Large intestine (tissue), 3 donors: ENCODE measurements at regions not wholly inside any gene's neighbourhood (a gene's known extent, or its start where the extent isn't known, plus 50 kb on each side); places are given as distances from the start of the nearest gene placed in this dataset.
A peak's percentile ranks its signal among the peaks of the same experiment; 100 is the strongest.

Source experiments
- DNase-seq, 2 donors: peaks; one replicate each; pipeline versions ENCODE4 v3.0.0 to v3.0.0-alpha.2; 2013
- H3K27ac ChIP-seq: one replicate; pipeline ENCODE4 v1.5.1; 2013; ENCODE audit warnings: low read length
- H3K27me3 ChIP-seq: 2 replicates; pipeline ENCODE4 v1.6.1; 2013; ENCODE audit warnings: low read length; ENCODE audit not compliant: control insufficient read depth, insufficient read depth
- H3K36me3 ChIP-seq: 2 replicates; pipeline ENCODE4 v1.6.1; 2013; ENCODE audit warnings: low read length; ENCODE audit not compliant: control insufficient read depth, insufficient read depth
- H3K4me1 ChIP-seq: one replicate; pipeline ENCODE4 v1.6.1; 2013; ENCODE audit warnings: low read length; ENCODE audit not compliant: control insufficient read depth, insufficient read depth
- H3K4me3 ChIP-seq: one replicate; pipeline ENCODE4 v1.5.1; 2013; ENCODE audit warnings: low read length
- H3K9me3 ChIP-seq: one replicate; pipeline ENCODE4 v1.6.1; 2013; ENCODE audit warnings: mild to moderate bottlenecking, low read depth, low read length, moderate library complexity; ENCODE audit not compliant: control insufficient read depth
- WGBS: methylation state at CpG from one replicate; pipeline ENCODE4 v1.1.5; 2013; ENCODE audit warnings: low lambda C conversion rate; ENCODE audit not compliant: insufficient coverage; 5-methylcytosine and 5-hydroxymethylcytosine counted together

DNA sequence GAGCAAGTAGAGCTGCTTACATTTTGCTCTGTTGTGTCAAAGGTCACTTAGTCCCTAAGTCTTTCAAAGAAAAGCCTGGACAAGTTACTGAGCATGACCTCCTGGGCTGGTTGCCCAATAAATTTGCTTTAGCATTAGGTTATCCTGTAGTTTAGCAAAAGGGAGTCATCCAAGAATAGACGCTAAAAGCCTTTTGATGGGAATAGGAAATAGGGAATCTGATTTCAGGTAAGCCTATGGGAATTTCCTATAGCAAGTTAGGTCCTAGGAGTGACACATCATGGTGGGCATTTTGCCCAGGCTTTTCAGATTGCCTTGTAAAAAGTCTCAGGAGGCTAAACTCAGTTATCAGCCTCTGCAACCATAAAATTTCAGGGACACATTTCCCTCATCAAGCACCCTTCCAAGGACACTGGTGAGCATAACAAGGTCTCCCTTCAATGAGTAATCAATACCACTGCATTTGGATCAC lies 67.6 kb upstream of the RANBP3L start:
- no CpG with 5 or more reads among the region's 1 CpG for WGBS
- no peaks in the 10 kb centered on the region for H3K9me3 ChIP-seq
- no peaks in the 10 kb centered on the region for H3K4me1 ChIP-seq
- no peaks in the 10 kb centered on the region for H3K36me3 ChIP-seq
- no peak overlapping the region for H3K4me3 ChIP-seq
- DNase-seq = no peak
- no peaks in the 10 kb centered on the region for H3K27me3 ChIP-seq
- H3K27ac ChIP-seq = no peak overlapping the region

DNA sequence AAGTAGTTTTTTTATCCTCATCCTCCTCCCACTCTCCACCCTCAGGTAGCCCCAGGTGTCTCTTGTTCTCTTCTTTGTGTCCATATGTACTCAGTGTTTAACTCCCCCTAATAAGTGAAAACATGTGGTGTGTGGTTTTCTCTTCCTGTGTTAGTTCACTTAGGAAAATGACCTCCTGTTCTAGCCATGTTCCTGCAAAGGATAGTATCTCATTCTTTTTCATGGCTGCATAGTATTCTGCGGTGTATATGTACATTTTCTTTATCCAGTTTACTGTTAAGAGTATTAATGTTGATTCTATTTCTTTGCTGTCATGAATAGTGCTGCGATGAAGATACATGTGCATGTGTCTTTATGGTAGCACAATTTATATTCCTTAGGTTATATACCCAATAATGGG lies 68.4 kb upstream of the RANBP3L start:
- DNase-seq = no peak
- Histone ChIP-seq H3K27me3 (no peaks in the 10 kb centered on the region), H3K4me3 (no peak overlapping the region), H3K36me3 (no peaks in the 10 kb centered on the region), H3K27ac (no peak overlapping the region), H3K4me1 (no peaks in the 10 kb centered on the region), H3K9me3 (no peaks in the 10 kb centered on the region)
- WGBS = 100% methylated on average over 1 of the region's 2 CpGs

DNA sequence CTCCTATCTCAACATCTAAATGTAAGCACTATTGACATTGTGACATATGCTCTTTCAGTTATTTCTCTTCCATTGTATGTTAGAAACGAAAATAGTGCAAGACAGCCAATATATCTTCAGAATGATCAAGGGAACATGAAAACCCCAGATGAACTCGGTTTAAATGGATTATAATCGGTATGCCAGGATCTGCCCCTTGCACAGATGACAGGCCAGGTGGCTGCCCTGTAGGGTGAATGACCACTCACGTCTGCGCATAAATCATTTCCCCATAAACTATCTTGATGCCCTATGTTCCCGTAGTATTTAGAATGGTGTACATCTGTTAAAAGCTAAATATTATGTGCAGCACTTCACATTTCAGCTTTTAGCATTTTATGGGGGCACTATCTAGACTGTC lies 69.7 kb upstream of the RANBP3L start:
- Histone ChIP-seq H3K36me3 (no peaks in the 10 kb centered on the region), H3K27me3 (no peaks in the 10 kb centered on the region), H3K4me1 (no peaks in the 10 kb centered on the region), H3K4me3 (no peak overlapping the region), H3K27ac (no peak overlapping the region), H3K9me3 (no peaks in the 10 kb centered on the region)
- DNase-seq = no peak
- WGBS = 67% methylated on average over 1 of the region's 6 CpGs

DNA sequence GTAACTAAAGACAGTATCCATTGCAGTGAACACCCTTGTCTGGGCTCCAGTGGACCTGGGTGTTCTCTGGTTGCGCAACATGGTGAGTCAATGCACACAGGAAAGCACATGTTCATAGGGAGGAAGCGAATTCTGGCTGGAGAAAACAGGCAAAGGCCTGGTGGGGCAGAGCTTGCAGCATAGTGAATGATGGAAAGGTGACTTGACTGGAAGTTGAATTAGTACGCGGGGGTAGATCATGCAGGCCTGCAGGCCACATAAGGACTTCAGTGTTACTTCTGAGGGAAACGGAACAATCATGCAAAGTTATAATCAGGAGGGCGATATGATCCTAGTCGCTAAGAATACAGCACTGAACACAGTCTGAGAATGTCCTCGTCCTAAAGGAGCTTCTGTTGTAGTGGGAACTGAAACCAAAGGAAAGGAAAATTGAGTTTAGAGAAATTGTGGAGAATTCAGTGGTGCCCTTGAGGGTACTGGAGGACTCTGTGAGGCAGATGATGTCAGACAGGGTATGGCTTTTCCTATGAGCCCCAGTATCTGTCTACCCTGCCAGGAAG lies 71.9 kb upstream of the RANBP3L start:
- no peak overlapping the region for H3K4me3 ChIP-seq
- peak; percentile 35 to 41 for DNase-seq
- no peak overlapping the region for H3K27ac ChIP-seq
- H3K9me3 ChIP-seq = no peaks in the 10 kb centered on the region
- no peaks in the 10 kb centered on the region for H3K4me1 ChIP-seq
- no peaks in the 10 kb centered on the region for H3K27me3 ChIP-seq
- H3K36me3 ChIP-seq = no peaks in the 10 kb centered on the region
- 85% methylated on average over 4 of the region's 8 CpGs for WGBS

DNA sequence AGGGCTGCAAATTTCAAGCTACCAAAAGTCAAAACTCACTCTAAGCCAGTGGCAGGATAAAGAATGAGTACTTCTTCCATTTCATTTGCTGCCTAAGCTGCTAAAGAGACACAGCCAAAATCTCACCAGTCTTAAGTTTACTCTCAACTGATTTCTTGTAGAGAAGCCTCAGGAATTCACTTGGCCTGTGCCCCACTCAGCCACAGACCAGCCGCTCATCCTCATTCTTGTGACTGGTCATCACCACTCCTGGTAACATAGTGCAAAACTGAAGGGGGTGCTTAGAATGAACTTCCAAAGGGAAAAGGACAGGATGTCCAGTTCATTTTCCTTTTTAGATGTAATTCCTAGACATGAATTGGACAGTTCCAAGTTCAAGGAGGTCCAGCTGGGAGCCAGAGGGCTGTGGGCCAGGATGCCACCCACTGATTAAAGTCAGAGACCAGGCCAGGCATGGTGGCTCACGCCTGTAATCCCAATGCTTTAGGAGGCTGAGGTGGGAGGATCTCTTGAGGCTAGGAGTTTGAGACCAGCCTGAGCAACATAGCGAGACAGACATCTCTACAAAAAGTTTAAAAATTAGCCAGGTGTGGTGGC lies 72.7 kb upstream of the RANBP3L start:
- no CpG with 5 or more reads among the region's 3 CpGs for WGBS
- no peak overlapping the region for H3K4me3 ChIP-seq
- no peaks in the 10 kb centered on the region for H3K36me3 ChIP-seq
- H3K4me1 ChIP-seq = no peaks in the 10 kb centered on the region
- H3K27me3 ChIP-seq = peaks cover 3% of the 10 kb centered on the region
- no peak overlapping the region for H3K27ac ChIP-seq
- H3K9me3 ChIP-seq = no peaks in the 10 kb centered on the region
- DNase-seq = no peak

DNA sequence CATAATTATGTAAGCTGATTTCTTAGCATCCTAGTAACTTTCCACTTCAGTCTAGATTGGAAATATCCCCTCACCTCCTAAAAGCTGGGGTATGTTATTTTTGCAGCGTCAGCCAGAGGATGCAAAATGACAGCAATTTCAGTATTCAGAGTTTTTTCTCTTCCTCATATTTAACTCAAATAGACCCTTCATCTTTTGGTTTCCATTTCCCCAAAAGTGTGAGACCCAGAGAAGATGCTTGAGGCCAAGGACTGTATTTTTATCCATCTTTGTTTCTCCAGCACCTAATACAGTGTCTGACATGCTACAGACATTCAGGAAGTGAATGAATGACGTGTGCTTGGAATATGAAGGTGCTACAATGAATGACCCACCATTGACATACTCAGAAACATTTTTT lies 75.5 kb upstream of the RANBP3L start:
- Histone ChIP-seq H3K27me3 (peaks cover 6% of the 10 kb centered on the region), H3K9me3 (no peaks in the 10 kb centered on the region), H3K27ac (no peak overlapping the region), H3K4me3 (no peak overlapping the region), H3K36me3 (no peaks in the 10 kb centered on the region), H3K4me1 (no peaks in the 10 kb centered on the region)
- DNase-seq = no peak
- WGBS = no CpG with 5 or more reads among the region's 2 CpGs

DNA sequence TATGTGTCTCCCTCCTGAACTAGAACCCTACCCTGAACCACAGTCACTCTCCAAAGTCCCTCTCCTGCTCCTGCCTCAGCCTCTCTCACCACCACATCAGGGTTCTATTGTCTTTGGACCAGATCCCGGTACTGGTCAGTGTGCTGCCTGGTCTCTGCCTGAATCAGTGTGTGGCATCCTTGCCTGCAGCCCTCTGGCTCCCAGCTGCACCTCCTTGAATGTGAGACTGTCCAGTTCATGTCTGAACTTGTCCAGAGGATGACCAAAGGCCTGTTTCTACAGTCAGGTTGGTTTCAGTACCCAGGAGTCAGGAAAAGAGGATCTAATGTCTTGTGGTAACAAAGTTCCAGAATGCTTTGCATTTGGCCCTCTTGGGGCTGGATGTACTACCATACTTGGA lies 76.8 kb upstream of the RANBP3L start:
- no peaks in the 10 kb centered on the region for H3K4me1 ChIP-seq
- peaks cover 6% of the 10 kb centered on the region for H3K27me3 ChIP-seq
- H3K36me3 ChIP-seq = no peaks in the 10 kb centered on the region
- H3K27ac ChIP-seq = no peak overlapping the region
- no peak overlapping the region for H3K4me3 ChIP-seq
- no peaks in the 10 kb centered on the region for H3K9me3 ChIP-seq
- WGBS = no CpG with 5 or more reads among the region's 1 CpG
- no peak for DNase-seq

DNA sequence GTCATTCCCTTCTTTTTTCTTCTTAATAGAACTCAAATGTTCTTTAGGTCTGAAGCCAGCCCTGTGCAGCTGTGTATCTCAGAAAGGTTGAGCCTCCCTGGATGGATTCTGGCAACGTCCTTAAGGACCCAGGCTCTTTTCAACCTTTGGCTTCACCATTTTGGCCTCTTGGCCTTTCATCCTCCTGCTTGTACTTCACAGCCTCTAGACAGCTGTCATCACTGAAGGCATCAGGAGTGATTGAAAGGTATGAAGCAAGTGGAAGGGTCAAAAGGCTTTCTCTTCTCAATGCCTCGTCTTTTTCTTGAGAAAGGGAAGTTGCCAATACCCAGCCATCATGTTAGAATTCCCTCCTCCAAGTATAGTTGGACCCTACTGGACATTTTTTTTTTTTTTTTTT lies 81.2 kb upstream of the RANBP3L start:
- no peak for DNase-seq
- no CpG with 5 or more reads among the region's 2 CpGs for WGBS
- Histone ChIP-seq H3K9me3 (no peaks in the 10 kb centered on the region), H3K4me1 (no peaks in the 10 kb centered on the region), H3K27ac (no peak overlapping the region), H3K4me3 (no peak overlapping the region), H3K36me3 (no peaks in the 10 kb centered on the region), H3K27me3 (peaks cover 6% of the 10 kb centered on the region)

DNA sequence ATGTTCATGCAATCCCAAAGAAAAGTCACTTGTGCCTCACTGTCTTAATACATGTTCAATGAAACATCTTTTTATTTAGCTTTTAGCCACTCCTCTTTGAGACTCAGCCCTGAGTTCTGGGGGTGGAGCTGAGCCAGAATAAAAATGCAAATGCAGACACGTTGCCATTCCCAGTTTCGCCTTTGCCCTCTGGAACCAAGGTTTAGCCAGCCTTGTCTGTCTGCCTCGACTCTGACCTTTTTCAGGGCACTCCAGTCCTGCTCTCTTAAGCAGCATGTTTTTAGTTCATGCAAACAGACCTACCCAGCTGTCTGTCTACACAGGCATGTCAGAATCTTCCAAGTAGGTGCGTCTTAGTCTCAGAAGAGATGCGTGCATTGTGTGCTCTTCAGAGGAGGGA lies 82.2 kb upstream of the RANBP3L start:
- Histone ChIP-seq H3K36me3 (no peaks in the 10 kb centered on the region), H3K9me3 (no peaks in the 10 kb centered on the region), H3K27ac (no peak overlapping the region), H3K27me3 (peaks cover 6% of the 10 kb centered on the region), H3K4me3 (no peak overlapping the region), H3K4me1 (no peaks in the 10 kb centered on the region)
- DNase-seq = peak; percentile 21 to 46
- WGBS = 100% methylated on average over 1 of the region's 5 CpGs

DNA sequence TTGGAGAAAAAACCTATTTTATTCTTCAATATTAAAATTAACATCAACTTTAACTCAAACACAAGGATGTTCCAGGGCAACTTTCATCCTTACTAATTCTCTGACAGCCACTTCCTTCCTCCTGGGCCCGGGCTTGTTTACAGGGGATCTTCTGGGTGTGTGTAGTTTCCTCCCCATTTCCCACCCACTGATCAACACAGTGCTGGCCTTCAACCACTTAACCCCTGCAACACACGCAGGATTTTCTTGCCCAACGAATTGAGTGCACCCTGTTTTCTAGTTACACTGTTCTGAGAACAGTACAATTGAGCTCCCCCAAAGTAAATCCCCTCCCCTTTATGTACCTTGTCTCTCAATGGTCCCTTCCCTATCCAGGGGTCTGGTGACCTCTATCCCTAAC lies 83.1 kb upstream of the RANBP3L start:
- no peak overlapping the region for H3K4me3 ChIP-seq
- H3K36me3 ChIP-seq = no peaks in the 10 kb centered on the region
- no peaks in the 10 kb centered on the region for H3K4me1 ChIP-seq
- no peak overlapping the region for H3K27ac ChIP-seq
- WGBS = 27% methylated on average over 2 of the region's 3 CpGs
- H3K9me3 ChIP-seq = no peaks in the 10 kb centered on the region
- peaks cover 3% of the 10 kb centered on the region for H3K27me3 ChIP-seq
- DNase-seq = no peak

DNA sequence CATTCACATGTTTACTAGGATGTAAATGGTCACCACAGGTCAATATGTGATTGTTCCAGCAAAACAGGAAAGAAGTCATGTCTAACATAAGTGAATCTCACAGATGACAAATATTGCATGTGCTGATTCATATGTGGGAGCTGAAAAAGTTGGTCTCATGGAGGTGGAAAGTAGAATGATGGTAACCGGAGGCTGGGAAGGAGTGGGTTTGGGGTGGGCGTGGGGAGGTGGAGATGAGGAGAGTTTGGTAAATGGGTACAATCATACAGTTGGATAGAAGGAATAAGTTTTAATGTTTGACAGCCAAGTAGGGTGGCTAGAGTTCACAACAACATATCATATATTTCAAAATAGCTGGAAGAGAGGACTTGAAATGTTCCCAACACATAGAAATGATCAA lies 83.8 kb upstream of the RANBP3L start:
- Histone ChIP-seq H3K27ac (no peak overlapping the region), H3K9me3 (no peaks in the 10 kb centered on the region), H3K36me3 (no peaks in the 10 kb centered on the region), H3K27me3 (peaks cover 2% of the 10 kb centered on the region), H3K4me3 (no peak overlapping the region), H3K4me1 (no peaks in the 10 kb centered on the region)
- WGBS = 100% methylated on average over 2 of the region's 2 CpGs
- DNase-seq = no peak
